GM19438 (cell line): ENCODE measurements at regions not wholly inside any gene's neighbourhood (a gene's known extent, or its start where the extent isn't known, plus 50 kb on each side); places are given as distances from the start of the nearest gene placed in this dataset.

ENCODE experiments used
- ATAC-seq: cut with Tn5 transposase; IDR thresholded peaks from one replicate; pipeline ENCODE4 v1.9.1; 2021; ENCODE audit warnings: low read depth; ENCODE audit not compliant: unreplicated experiment

DNA sequence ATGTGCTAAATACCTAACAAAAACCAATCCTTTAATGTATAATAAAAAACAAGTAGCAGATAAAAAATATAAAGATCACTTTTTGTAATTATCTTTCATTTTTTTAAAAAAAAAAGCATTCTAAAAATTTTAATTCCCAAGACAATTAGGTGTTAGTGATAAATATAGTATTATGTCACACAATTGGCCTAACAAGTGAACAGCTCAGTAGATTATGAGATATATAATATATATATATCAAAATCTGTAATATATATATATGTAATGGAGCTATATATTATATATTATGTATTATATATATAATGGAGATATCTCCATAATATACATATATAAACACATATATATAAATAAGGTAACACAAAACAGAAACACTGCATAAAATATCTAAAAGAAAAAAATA is 1531.1 kb upstream of the MIR17HG start:
- no peak for ATAC-seq

GRCh38 chr13:89822467-89822866 is 1525.0 kb upstream of the MIR17HG start:
- no peak for ATAC-seq

DNA sequence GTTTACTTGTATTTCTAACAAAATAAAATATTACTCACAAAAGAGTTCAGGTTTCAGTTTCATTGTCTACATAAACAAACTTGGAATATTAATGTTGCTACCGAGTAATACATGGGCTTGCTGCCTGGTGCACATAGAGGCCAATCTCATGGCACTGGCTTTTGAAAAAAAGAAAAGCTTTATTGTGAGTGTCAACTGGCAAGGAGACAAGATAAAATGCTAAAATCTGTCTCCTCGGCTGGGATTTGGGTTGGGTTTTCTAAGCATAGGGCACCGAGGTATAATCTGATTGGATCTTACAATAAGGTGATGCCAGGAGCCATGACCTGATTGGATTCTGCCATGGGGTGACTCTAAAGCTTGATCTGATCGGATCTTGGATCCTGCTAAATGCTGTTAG is 1519.9 kb upstream of the MIR17HG start:
- no peak for ATAC-seq

GRCh38 chr13:89828506-89828905 is 1519.0 kb upstream of the MIR17HG start:
- ATAC-seq = no peak

DNA sequence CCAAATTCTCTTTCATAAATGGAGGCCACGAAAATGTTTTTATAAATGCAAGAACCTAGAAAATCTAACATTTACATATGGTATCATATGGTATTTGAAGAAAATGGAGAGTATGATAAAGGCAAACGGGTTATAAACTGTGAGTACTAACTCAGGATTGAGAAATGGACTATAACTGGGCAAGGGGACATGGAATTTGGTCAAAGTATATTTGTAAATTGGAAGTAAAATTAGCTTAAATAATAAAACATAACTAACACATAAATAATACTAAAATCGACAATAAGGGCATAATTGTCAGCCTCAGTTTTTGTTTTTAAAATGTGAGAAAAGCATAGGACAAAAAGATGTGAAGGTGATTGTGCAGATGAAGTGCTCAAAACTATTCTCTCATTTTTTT is 1516.3 kb upstream of the MIR17HG start:
- ATAC-seq = no peak

- ATAC-seq = no peak
These were observed 1514.7 kb upstream of the MIR17HG start for GRCh38 chr13:89832827-89833226.

- ATAC-seq = no peak
These were observed 1503.9 kb upstream of the MIR17HG start for GRCh38 chr13:89843621-89844020.

DNA sequence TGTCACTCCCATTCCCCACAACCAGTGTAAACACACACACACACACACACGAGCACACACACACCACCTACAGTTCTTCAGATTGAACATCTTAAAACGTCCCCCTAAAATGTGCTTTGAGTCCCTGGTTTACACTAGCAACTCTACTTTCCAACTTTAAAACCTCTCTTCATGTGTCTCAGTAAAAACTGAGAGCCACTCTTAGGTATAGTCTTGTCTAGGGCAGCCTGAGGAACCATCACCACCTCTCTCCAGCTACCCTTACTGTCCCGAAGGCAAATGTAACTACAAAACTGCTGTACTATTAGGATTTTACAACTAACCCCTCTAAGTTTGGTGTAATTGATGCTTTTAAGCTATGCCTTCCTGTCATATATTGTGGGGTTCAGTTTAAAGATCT is 1501.6 kb upstream of the MIR17HG start:
- no peak for ATAC-seq

DNA sequence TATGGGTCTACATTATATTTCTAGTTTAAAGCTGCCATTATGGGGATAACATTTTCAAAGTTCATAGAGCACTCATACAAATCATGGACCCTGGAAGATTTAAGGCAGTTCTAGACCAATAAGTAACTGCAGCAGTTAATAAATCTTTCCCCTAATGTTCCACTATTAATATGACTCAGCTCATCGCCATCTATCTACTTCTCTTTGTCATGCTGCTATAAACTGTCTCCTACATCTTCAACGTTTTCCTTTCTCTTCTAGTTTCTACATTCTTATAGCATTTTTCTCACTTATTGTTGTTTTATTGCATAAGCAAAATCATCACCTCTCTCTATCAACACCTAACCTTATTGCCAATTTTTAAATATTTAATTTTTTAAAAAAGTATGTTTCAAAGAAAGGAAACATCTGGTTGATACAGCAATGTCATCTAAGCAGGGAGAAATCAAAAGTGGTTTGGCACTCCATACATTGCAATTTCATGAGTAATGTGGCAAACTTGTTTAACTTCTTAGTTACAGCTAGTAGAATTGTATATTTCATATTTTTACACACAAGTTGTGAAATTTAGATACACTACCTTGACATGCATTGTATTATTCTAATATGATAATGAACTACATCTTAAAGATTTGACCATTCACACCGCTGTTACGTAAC is 1500.4 kb upstream of the MIR17HG start:
- ATAC-seq = no peak

DNA sequence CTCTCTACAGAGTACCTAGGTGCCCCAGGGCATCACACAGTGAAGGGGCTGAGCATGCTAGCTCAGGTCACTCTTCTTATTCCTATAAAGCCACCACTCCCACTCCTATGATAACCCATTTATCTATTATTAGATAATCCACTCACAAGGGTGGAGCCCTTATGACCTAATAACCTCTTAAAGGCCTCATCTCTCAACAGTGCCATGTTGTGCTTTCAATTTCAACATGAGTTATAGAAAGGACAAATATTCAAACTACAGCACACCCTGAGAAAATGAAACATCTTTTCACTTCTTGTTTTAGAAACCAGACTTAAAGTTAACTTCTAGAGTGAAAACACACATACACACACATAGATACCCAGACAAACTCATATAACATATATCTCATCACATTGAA is 1494.9 kb upstream of the MIR17HG start:
- no peak for ATAC-seq

DNA sequence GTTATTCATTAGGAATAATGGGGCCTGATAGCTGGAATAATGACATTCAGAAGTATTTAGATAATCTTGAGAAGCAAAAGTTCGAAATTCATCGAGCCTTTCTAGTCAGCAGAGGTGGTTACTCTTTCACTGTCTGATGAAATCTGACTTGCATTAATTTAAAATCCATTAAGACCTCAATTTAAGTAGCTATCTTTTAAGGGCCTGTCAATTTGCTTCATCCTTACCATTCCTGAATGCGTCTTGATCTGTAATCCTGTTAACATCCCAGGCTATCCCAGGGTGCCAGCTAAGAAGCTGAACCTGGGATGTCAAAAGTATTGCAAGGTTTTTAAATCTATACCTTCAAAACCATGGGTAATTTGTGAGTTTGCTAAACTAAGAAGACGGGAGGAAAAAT is 1491.0 kb upstream of the MIR17HG start:
- ATAC-seq = no peak

DNA sequence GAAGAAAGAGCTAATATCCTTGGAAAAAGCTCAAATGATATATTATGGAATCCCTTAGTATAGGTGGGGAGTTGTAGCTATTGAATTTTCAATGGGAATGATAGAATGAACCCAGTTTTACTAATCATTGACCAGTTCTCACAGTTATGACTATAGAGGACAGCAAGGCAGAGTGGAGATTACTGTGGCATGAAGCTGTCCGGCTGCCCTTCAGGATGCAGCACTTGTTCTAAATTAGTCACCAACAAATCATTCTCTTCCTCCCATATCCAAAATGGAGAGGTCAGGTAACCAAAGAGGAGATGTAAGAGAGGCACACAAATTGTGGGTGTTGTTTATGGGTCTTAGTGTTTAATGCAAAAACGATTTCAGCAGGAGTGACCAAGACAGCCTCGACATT is 1490.0 kb upstream of the MIR17HG start:
- no peak for ATAC-seq

GRCh38 chr13:89862011-89862690 is 1485.3 kb upstream of the MIR17HG start:
- ATAC-seq = no peak

DNA sequence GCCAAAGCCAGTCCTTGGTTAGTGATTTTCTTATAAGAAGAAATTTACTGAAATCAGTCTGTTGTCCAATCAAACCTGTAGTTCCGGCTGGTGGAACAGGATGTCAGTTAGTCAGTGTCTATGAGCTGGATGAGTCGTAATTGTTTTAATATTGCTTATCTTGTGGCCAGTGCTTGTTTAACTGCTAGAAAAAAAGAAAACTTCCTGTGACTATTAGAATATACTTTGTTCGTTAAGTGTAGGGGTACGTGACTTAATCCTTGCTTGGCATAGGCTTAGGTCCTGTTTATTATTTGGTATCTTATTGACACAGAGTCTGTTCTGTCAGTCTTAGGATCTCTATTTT is 1484.8 kb upstream of the MIR17HG start:
- ATAC-seq = no peak

- ATAC-seq = no peak
These were observed 1482.1 kb upstream of the MIR17HG start for GRCh38 chr13:89865164-89866064.

DNA sequence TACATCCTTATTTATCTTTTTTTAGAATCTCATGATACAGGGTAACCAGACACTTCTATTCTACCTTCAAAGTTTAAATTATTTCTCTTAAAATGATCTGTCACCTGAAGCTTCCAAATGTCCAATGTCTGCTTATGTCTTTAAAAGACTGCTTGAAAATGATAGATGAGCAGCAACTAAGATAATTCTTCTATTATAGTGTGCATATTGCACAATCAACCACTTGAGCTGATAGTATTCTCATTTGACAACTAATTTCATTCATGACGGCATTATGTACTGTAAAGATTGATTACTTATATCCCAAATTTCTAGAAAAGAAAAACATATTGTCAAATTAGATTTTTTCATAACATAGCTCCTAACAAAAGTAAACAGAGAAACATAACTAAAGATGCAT is 1478.2 kb upstream of the MIR17HG start:
- no peak for ATAC-seq

DNA sequence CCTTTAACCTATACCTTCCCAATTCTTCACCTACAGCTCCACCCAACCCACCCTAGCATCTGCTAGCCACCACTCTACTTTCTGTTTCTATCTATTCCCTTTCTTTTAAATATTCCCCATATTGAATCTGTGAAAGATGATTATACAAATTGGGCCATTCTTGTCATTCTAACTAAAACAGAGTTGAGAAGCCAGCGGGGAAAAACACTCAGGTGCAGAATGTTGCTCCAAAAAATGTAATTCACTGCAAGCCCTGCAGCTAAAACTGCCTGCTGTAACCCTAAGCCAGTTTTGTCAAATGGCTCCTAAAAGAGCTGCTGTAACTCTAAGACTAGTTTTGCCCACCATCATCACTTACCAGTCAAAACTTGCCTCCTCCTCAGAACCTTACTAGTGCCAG is 1468.6 kb upstream of the MIR17HG start:
- ATAC-seq = no peak

DNA sequence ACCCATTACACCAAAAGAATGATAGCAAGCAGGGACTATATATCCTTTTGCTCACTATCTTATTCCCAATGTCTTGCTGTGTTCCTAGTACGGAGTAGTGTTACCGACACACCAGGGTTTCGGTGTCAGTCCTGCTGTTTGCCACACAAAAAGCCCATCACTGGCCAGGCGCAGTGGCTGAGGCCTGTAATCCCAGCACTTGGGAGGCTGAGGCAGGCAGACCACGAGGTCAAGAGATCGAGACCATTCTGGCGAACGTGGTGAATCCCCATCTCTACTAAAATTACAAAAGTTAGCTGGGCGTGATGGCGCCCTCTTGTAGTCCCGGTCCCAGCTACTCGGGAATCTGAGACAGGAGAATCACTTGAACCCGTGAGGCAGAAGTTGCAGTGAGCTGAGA is 1467.3 kb upstream of the MIR17HG start:
- ATAC-seq = no peak

GRCh38 chr13:89883893-89884448 is 1463.5 kb upstream of the MIR17HG start:
- no peak for ATAC-seq

GRCh38 chr13:89890806-89891205 is 1456.7 kb upstream of the MIR17HG start:
- no peak for ATAC-seq

- ATAC-seq = no peak
These were observed 1456.1 kb upstream of the MIR17HG start for GRCh38 chr13:89891416-89891815.
